RWPE1 (cell line): ENCODE measurements at regions not wholly inside any gene's neighbourhood (a gene's known extent, or its start where the extent isn't known, plus 50 kb on each side); places are given as distances from the start of the nearest gene placed in this dataset.
"Not testable (repeated sequence)": the region's sequence is repeated elsewhere in the genome, so short reads cannot be mapped to it uniquely, and the experiment has no call there.

Experiments
- CTCF ChIA-PET: fragments of 350-600 bp; sonication (Branson Sonifier 250); formaldehyde crosslinking; extraction: SDS; loops from one replicate; lab custom pipeline; 2021; lab: Yijun Ruan, JAX
- POLR2A ChIA-PET: fragments of 400-600 bp; formaldehyde crosslinking; extraction: SDS; loops from one replicate; lab custom pipeline; 2020; ENCODE audit warnings: antibody characterized with exemption; ENCODE audit not compliant: low non-redundant PET; lab: Yijun Ruan, JAX
- DNase-seq: peaks from one replicate; pipeline ENCODE4 v3.0.0; 2012; ENCODE audit warnings: low spot score
- H3K27ac ChIP-seq: fragments of 450-650 bp; 2 replicates; pipeline ENCODE4 v1.5.1; 2017
- TF ChIP-seq, protein P1 (sequence below): fragments of 450-650 bp; conservative IDR thresholded peaks from 2 replicates; pipeline ENCODE4 v1.5.1; 2017; ENCODE audit warnings: low read depth, mild to moderate bottlenecking

DNA sequence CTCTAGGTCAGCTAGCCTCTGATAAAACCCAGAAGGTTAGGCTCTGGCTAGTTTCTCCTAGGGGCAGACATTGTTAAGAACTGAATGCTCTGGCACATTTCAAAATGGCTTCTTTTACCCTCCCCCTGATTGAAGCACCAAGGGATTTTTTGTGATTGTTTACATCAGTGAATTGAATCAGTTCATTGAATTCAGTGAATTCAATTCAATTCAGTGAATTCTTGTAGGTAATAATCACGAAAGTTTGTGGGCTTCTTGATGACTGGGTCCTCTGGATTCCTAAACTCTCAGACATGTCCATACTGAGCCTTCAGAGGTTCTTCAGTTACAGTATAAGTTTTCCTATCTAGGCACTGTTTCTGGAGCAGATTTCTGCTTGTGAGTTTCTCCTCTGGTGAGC is 135.2 kb upstream of the ELAC2 start:
- ChIA-PET POLR2A (no interaction called here), CTCF (interaction anchor here (0.6 kb wide), 1 partner anchor 988 kb away, joined by 8 read pairs; no protein-coding TSS in a partner anchor)
- no peak overlapping the region for H3K27ac ChIP-seq
- DNase-seq = no peak
- TF ChIP-seq, protein P1, sequence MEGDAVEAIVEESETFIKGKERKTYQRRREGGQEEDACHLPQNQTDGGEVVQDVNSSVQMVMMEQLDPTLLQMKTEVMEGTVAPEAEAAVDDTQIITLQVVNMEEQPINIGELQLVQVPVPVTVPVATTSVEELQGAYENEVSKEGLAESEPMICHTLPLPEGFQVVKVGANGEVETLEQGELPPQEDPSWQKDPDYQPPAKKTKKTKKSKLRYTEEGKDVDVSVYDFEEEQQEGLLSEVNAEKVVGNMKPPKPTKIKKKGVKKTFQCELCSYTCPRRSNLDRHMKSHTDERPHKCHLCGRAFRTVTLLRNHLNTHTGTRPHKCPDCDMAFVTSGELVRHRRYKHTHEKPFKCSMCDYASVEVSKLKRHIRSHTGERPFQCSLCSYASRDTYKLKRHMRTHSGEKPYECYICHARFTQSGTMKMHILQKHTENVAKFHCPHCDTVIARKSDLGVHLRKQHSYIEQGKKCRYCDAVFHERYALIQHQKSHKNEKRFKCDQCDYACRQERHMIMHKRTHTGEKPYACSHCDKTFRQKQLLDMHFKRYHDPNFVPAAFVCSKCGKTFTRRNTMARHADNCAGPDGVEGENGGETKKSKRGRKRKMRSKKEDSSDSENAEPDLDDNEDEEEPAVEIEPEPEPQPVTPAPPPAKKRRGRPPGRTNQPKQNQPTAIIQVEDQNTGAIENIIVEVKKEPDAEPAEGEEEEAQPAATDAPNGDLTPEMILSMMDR = no peak

DNA sequence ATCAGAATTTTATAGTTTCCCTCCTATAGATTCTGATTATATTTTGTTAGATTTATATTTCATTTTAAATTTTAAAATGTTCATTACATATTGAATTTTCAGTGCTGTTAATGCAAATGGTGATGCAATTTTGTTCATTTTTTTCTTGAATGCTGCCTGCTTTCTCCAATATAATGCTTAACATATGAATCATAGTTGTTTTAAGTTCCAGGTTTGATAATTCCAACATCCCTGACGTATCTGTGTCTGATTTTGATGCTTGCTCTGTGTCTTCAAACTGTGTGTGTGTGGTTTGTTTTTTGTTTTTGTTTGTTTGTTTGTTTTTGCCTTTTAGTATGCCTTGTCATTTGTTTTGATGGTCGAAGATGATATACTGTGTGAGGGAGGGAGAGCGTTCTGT is 134.7 kb upstream of the ELAC2 start:
- ChIA-PET POLR2A (no interaction called here), CTCF (no interaction called here)
- TF ChIP-seq, protein P1 = no peak
- H3K27ac ChIP-seq = no peak overlapping the region
- DNase-seq = no peak

DNA sequence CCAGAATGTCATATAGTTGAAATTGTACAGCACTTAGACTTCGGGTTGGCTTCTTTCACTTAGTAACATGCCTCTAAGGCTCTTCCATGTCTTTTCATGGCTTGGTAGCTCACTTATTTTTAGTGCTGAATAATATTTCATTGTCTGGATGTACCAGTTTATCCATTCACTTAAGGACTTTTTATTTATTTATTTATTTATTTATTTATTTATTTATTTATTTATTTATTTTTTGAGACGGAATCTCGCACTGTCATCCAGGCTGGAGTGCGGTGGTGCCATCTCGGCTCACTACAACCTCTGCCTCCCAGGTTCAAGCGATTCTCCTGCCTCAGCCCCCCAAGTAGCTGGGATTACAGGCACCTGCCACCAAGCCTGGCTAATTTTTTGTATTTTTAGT is 132.9 kb upstream of the ELAC2 start:
- CTCF ChIA-PET, POLR2A ChIA-PET, H3K27ac ChIP-seq, DNase-seq: not testable (repeated sequence)

DNA sequence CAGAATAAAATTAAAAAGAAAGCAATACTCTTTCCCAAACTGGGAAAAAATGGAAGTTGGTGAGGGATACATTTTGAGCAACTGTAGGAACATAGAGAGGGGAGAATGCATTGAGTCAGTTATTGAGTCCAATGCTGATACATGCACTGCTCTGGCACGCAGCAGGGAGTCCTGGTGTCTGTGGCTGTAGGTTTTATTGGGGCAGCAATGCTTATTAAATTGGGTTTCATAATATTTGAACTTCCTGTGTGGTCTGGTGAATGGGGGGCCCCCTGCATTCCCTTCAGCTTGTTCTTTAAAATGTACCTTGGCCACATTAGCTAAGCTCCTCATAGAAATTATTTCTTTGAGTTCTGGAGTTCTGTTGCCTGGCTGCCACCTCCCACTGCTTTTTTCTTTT is 125.2 kb upstream of the ELAC2 start:
- ChIA-PET POLR2A (no interaction called here), CTCF (no interaction called here)
- DNase-seq = no peak
- H3K27ac ChIP-seq = no peak overlapping the region
- TF ChIP-seq, protein P1 = no peak

DNA sequence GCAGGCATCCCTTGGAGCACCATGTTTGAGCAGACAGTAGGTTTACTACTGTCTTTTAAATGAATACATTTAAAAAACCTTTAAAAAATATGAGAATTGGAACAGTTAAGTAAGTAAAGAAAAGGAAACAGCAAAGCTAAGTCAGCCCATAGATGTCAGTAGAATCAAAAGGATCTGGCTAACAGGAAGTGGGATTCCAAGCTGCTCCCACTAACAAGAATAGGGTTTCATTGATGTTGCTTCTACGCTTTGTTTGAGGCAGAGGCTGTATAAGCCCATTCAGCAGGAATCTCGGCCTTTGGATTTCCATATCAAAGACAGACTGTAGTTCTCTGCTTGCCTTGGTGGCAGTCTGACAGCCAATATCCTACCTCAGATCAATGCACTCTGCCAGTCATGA is 122.9 kb upstream of the ELAC2 start:
- POLR2A ChIA-PET = no interaction called here
- H3K27ac ChIP-seq = no peak overlapping the region
- no peak for DNase-seq
- TF ChIP-seq, protein P1 = no peak
- CTCF ChIA-PET = interaction anchor here (0.6 kb wide), 2 partner anchors 110 to 1017 kb away, joined by 4 to 6 read pairs; no protein-coding TSS in a partner anchor

DNA sequence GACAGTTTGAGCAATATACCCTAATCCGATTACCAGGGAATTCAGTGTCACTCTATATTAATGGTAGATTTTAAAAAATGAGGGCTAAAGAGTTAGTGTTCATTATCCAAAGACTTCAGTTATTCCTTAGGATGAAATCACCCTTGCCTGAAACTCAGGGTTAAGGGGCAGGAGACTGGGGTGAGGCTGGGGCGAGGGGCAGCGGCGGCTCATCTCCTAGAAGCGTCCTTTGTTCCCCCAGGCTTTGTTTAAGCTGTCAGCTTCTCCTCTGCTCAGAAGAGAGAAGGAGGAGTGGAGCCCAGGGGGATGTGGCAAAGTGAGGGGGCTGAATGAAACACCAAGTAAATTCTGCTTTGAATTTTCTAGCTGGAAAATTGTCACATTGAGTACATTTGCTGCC is 117.7 kb upstream of the ELAC2 start:
- CTCF ChIA-PET = no interaction called here
- POLR2A ChIA-PET = no interaction called here
- H3K27ac ChIP-seq = no peak overlapping the region
- no peak for DNase-seq
- TF ChIP-seq, protein P1 = no peak

DNA sequence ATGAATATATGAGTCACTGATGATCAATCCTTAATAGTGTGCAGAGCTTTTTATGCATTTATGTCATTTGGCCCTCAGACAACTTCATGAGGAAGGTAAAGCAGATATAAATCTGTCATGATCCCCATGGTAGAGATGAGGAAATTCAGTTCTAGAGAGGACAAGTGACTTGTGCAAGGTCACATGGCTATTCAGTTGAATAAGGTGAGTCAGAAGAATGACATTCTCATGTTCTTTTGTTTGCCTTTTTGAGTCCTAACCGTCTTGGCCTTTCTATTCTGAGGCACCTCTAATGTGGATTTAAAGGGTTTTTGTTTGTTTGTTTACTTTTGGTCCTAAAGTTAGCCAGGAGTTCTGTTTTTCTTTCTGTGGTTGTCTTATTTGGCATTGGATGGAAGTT is 116.2 kb upstream of the ELAC2 start:
- no peak for DNase-seq
- H3K27ac ChIP-seq = no peak overlapping the region
- ChIA-PET CTCF (interaction anchor here (0.6 kb wide), 1 partner anchor 380 kb away, joined by 3 read pairs; no protein-coding TSS in a partner anchor), POLR2A (no interaction called here)
- TF ChIP-seq, protein P1 = no peak
